GM21528 (cell line): ENCODE measurements at regions not wholly inside any gene's neighbourhood (a gene's known extent, or its start where the extent isn't known, plus 50 kb on each side); places are given as distances from the start of the nearest gene placed in this dataset.

Experiments
- ATAC-seq: cut with Tn5 transposase; IDR thresholded peaks from one replicate; pipeline ENCODE4 v1.9.1; 2021; ENCODE audit warnings: mild to moderate bottlenecking, moderate library complexity; ENCODE audit not compliant: unreplicated experiment, low FRiP score

- ATAC-seq: no peak
Measured at GRCh38 chr16:52805559-52806168, 247.0 kb downstream of the CHD9NB start.

- ATAC-seq: no peak
Measured at GRCh38 chr16:52800432-52800831, 252.3 kb downstream of the CHD9NB start.

DNA sequence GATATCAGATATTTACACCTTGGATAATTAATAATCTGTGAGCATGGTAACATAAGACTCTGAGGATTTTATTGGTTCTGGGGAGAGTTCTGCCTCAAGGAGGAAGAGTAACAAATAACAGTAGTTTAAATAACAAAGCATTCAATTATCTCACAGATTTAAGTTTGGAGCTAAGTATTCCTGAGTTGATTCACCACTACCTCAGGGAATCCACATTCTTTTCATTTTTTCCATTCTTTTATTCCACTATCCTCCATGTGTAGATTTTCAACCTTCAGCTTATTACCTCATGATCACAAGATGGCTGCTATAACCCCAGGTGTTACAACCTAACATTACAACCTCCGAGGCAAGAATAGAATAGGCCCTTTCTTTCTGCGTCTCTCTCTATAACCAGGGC is 252.2 kb upstream of the TOX3 start:
- ATAC-seq: no peak

- no peak for ATAC-seq
Measured at GRCh38 chr16:52787709-52788108, 240.8 kb upstream of the TOX3 start.

DNA sequence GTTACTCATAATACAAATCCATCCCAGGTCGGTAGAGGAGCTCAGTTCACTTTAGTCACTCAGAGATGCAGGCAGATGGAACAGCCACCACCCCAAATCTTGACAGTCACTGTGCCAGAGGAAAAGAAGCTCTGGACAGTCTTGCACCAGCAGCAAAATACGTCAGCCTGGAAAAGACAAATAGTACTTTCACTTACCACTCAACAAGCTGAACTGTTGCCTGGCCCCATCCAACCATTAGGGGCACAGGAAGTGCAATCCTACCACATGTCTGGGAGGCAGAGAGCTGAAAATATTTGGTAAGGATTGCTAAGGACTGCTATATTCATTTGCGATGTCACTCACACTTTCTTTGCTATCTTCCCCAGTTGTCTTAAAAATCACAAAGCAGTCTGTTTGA is 239.1 kb upstream of the TOX3 start:
- ATAC-seq: no peak

DNA sequence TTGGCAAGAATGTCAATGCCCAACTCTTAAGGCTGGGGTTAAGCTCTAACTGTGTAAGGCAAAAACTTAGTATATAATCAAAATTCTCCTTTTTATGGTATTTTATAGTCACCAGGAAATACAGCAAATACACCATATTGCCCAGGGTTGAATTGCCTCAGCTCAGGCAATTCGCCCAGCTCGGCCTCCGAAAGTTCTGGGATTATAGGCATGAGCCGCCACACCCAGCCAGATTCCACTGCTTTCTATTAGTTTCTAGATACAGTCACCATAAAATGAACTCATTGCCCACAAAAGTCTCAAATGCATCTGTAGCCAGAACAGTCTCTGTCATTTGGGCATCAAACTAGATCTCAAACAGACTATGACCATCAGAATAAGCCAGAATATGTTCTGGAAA is 238.7 kb upstream of the TOX3 start:
- no peak for ATAC-seq

DNA sequence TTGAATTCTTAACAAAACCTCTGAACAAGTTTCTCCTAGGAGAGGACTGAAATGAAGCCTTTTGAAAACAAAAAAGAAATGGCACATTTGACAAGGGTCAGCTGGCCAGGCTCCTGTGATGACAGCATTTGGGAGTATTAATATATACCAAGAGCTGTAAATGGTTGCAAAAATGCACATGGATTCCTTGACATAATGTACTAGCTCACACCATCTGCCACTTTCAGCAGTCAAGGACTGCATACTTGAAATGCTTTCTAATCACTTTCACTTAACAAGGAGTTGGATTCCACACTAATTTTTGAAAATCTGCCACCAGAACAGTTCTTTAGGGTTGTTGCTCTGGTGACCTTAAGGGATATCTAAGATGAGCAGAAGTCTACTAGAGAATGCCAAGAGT is 236.7 kb upstream of the TOX3 start:
- no peak for ATAC-seq

DNA sequence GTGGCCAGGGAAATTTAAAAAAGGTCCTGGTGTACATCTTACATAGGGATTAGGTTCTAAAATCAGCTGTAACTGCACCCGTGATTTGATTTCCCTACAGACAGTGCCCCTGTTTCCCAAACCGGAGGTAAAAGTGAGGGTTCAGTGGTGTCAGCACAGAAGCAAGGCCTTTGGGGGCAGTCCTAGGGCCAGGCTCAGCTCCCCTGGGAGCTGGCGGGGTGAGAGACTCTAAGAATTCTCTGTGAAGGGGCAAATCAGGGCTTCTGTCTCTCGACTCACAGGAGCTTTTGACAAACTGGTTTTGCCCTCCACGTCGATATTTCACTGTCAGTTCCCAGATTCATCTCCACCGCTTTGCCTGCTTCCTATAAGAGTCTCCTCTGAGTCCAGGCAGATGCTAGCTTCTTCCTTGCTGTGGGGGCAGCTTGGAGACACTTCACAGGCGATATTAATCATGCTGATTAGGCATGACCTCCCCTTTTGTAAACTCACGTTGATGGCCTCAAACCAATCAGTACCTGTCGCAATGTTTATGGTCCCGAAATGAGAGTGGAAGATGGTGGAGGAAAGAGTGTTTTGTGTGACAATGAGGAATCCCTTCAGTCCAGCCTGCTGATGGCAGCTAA is 234.2 kb upstream of the TOX3 start:
- ATAC-seq: no peak

DNA sequence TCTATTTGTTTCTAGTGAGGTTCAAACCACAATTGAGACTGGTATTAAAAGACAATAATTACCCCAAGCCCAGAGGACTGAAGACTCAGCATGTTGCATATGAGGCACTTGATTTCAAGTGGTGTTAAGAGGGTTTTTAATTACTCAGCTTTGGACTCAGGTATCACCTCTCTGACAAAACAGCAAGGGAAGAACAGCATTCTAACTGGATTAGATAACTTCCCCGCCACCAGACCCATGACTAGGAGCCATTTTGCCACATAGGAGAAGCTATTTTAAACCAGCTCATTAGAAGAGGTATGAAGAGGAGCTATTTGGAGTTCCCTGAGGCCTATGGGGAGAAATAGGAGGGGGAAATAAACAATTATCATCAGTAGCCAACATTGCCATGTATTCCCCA is 226.1 kb upstream of the TOX3 start:
- ATAC-seq: no peak

- no peak for ATAC-seq
Measured at GRCh38 chr16:52770828-52771227, 223.9 kb upstream of the TOX3 start.

DNA sequence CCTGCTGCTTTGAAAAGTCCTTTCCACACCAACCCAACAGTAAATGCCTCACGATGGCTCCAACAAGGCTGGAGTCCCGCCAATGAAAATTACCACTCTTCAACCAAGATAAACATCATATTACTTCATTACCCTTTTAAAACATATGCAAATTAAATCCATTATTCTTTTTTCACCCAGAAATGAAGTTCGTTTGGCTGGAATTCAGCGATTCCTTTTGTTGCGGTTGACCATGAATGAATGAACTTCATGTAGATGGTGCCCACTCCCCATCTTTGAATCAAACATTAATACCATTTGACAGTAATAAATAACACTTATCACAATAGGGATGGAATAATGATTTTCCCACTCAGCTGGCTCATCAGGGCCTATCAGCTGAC is 211.5 kb upstream of the TOX3 start:
- no peak for ATAC-seq

GRCh38 chr16:52757746-52758472 is 211.0 kb upstream of the TOX3 start:
- ATAC-seq: no peak

GRCh38 chr16:52756812-52757517 is 210.0 kb upstream of the TOX3 start:
- no peak for ATAC-seq

- no peak for ATAC-seq
Measured at GRCh38 chr16:52755396-52755795, 208.5 kb upstream of the TOX3 start.

DNA sequence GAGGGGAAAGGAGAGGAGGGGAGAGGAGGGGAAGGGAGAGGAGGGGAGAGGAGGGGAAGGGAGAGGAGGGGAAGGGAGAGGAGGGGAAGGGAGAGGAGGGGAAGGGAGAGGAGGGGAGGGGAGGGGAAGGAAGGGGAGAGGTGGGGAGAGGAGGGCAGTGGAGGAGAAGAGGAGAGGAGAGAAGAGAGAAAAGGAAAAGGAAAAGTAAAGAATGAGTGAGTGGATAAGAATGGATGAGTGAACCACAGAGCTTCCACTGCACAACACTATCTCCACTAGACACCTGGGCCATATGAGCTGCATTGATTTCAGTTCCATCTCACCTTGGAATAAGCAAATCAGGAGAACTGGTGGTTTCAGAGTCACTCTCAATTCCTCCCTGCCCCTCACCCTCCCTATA is 204.1 kb upstream of the TOX3 start:
- ATAC-seq: no peak

DNA sequence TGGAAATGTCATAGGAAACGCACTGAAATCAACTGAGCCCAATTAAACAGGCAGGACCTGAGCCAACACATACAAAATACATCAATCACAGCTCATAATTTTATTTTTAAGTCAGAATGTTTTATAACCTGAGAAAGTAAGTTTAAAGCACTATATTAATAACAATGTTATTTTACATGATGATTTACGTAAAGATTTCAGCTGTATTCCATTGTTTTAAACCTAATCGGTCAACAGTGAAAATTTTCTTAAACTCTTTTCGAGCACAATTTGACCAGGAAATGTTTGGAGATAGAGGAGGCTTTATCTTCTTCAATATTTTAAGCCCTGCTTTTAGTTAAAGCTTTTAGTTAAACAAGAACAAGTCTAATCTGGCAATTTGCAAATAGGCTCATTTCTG is 201.8 kb upstream of the TOX3 start:
- ATAC-seq: no peak

DNA sequence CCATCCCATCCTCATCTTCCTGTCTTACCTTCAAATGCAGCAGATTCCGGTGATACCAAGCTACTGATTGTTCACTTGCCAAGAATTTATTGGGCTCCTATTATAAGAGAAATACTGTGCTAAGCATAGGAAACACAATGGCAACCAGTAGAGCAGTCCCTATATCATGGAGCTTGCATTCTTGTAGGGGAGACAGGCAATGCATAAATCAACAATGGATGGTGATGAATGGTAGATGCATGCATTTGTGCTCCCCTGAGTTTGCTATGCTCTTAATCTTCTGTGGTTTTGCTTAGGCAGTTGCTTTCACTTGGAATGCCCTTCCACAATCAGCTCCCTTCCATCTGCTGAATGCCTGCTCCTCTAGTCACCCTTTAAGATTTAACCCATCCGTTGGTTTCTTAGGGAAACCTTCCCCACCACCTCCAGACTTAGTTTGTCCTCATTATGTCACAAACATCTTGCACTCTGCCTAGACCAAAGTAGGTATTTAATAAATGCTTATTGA is 200.2 kb upstream of the TOX3 start:
- no peak for ATAC-seq

- no peak for ATAC-seq
Measured at GRCh38 chr16:52743707-52744106, 196.8 kb upstream of the TOX3 start.

- no peak for ATAC-seq
Measured at GRCh38 chr16:52742608-52743170, 195.7 kb upstream of the TOX3 start.

DNA sequence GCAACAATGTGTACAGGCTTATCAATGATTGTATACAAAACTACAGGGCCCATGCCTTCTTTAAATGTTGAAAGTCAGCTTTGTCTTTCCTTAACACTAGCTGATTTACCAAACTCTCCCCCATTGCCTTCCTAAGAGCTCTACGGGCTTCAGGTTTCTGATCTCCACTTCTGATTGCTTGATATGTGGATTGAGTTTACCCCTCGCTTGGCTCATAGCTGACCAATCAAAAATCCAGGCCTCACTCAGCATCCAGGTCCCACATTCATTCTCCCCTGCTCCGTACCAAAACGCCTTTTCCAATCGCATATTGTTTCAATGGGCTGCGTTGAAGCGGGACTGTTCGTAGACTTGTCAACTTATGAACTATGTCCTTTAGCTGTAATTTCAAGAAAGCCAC is 195.1 kb upstream of the TOX3 start:
- ATAC-seq: no peak

DNA sequence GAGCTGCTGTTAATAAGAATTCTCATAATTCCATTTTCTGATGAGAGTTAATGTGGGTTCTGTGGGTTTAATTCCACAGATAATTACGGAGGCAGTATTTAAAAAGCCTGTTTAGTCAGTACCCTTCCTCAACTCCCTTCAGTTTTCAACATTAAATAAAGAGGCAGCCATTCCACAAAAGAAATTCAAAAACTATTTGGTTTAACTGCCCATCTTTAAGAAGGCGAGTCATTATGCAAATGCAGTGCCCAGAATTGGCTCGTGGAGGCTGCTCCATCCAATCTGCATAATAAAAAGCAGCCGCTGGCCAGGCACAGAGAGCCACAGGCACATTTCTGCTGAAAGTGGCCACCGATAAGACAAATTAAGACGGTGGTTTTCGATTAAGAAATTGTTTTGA is 194.4 kb upstream of the TOX3 start:
- no peak for ATAC-seq
